ENCODE measurements at regions not wholly inside any gene's neighbourhood (a gene's known extent, or its start where the extent isn't known, plus 50 kb on each side); places are given as distances from the start of the nearest gene placed in this dataset.

GRCh38 chr19:28419312-28419711, 793.6 kb downstream of the UQCRFS1 start:
- TF ChIP-seq CTCF (IDR thresholded peaks at IDR 0.05; ENCODE audit: low read depth, low read length) = no peak
- no peak overlapping the region for H3K4me3 ChIP-seq (ENCODE audit: low read depth, low read length)
- in situ Hi-C loops (cut with HindIII; ENCODE audit: low sequenced_read_pairs) = no loop called here
- DNase-seq (ENCODE audit: low read depth, low spot score) = no peak

GRCh38 chr19:28417361-28417760, 795.6 kb downstream of the UQCRFS1 start:
- in situ Hi-C loops (cut with HindIII; ENCODE audit: low sequenced_read_pairs) = no loop called here
- TF ChIP-seq CTCF (IDR thresholded peaks at IDR 0.05; ENCODE audit: low read depth, low read length) = no peak
- no peak overlapping the region for H3K4me3 ChIP-seq (ENCODE audit: low read depth, low read length)
- DNase-seq (ENCODE audit: low read depth, low spot score) = no peak

- no peak for DNase-seq (ENCODE audit: low read depth, low spot score)
- no peak for TF ChIP-seq CTCF (IDR thresholded peaks at IDR 0.05; ENCODE audit: low read depth, low read length)
- in situ Hi-C loops (cut with HindIII; ENCODE audit: low sequenced_read_pairs) = no loop called here
- no peak overlapping the region for H3K4me3 ChIP-seq (ENCODE audit: low read depth, low read length)
Observed at GRCh38 chr19:28416245-28416644, 796.7 kb downstream of the UQCRFS1 start.

GRCh38 chr19:28414748-28415147, 798.2 kb downstream of the UQCRFS1 start:
- in situ Hi-C loops (cut with HindIII; ENCODE audit: low sequenced_read_pairs) = no loop called here
- no peak for DNase-seq (ENCODE audit: low read depth, low spot score)
- no peak overlapping the region for H3K4me3 ChIP-seq (ENCODE audit: low read depth, low read length)
- TF ChIP-seq CTCF (IDR thresholded peaks at IDR 0.05; ENCODE audit: low read depth, low read length) = no peak

- in situ Hi-C loops (cut with HindIII; ENCODE audit: low sequenced_read_pairs) = no loop called here
- no peak for TF ChIP-seq CTCF (IDR thresholded peaks at IDR 0.05; ENCODE audit: low read depth, low read length)
Observed at GRCh38 chr19:28409859-28410258, 803.1 kb downstream of the UQCRFS1 start.

GRCh38 chr19:28406966-28407365, 806.0 kb downstream of the UQCRFS1 start:
- in situ Hi-C loops (cut with HindIII; ENCODE audit: low sequenced_read_pairs) = no loop called here
- no peak overlapping the region for H3K4me3 ChIP-seq (ENCODE audit: low read depth, low read length)
- no peak for DNase-seq (ENCODE audit: low read depth, low spot score)
- no peak for TF ChIP-seq CTCF (IDR thresholded peaks at IDR 0.05; ENCODE audit: low read depth, low read length)

More at GRCh38 chr19:28409859-28410258, 803.1 kb downstream of the UQCRFS1 start:
- H3K4me3 ChIP-seq (ENCODE audit: low read depth, low read length) = no peak overlapping the region
- no peak for DNase-seq (ENCODE audit: low read depth, low spot score)

- DNase-seq (ENCODE audit: low read depth, low spot score) = no peak
- in situ Hi-C loops (cut with HindIII; ENCODE audit: low sequenced_read_pairs) = no loop called here
- TF ChIP-seq CTCF (IDR thresholded peaks at IDR 0.05; ENCODE audit: low read depth, low read length) = no peak
- no peak overlapping the region for H3K4me3 ChIP-seq (ENCODE audit: low read depth, low read length)
Observed at GRCh38 chr19:28405346-28405742, 807.6 kb downstream of the UQCRFS1 start.

Data from astrocyte of the spinal cord (primary cell).